Esophagus muscularis mucosa (tissue), 4 donors: ENCODE measurements at regions not wholly inside any gene's neighbourhood (a gene's known extent, or its start where the extent isn't known, plus 50 kb on each side); places are given as distances from the start of the nearest gene placed in this dataset.
"Not testable (repeated sequence)": the region's sequence is repeated elsewhere in the genome, so short reads cannot be mapped to it uniquely, and the experiment has no call there.

Source experiments
- DNase-seq: peaks from one replicate; pipeline ENCODE4 v3.0.0-alpha.2; 2017; ENCODE audit errors: extremely low spot score
- H3K27ac ChIP-seq, 4 donors: fragments of 200-600 bp; sonication (generic); replicated peaks in 1 of 4; 1 replicate in 3 of 4; 2 replicates in 1 of 4; pipeline ENCODE4 v1.5.1; 2016 to 2019; ENCODE audit warnings: mild to moderate bottlenecking in 1 of 4
- H3K27me3 ChIP-seq, 4 donors: fragments of 200-600 bp; sonication (generic); one replicate each; pipeline versions ENCODE4 v1.5.1 to v1.6.0; 2016 to 2019
- H3K36me3 ChIP-seq, 4 donors: fragments of 200-600 bp; sonication (generic); one replicate each; pipeline ENCODE4 v1.5.1; 2016 to 2019
- H3K4me1 ChIP-seq, 4 donors: fragments of 200-600 bp; sonication (generic); one replicate each; pipeline ENCODE4 v1.5.1; 2016 to 2019
- H3K4me3 ChIP-seq, 4 donors: fragments of 200-600 bp; sonication (generic); 1 replicate in 2 of 4; 2 replicates in 2 of 4; pipeline ENCODE4 v1.5.1; 2016 to 2019; ENCODE audit warnings: mild to moderate bottlenecking in 4 of 4, moderate library complexity in 1 of 4
- H3K9me3 ChIP-seq, 4 donors: fragments of 200-600 bp; sonication (generic); 1 replicate in 3 of 4; 2 replicates in 1 of 4; pipeline ENCODE4 v1.5.1; 2016 to 2019
- CTCF ChIP-seq, 3 experiments: fragments of 200-600 bp in 2 of 3; fragments of 450-650 bp in 1 of 3; sonication (generic) in 2 of 3; IDR thresholded peaks; one replicate each; pipeline ENCODE4 v1.5.1; 2017 to 2019; ENCODE audit warnings: antibody characterized with exemption in 3 of 3, mild to moderate bottlenecking in 2 of 3, moderate library complexity in 1 of 3
- EP300 ChIP-seq: sonication (generic); formaldehyde crosslinking; IDR thresholded peaks from one replicate; pipeline ENCODE4 v1.6.1; 2017; ENCODE audit warnings: antibody characterized with exemption
- POLR2A ChIP-seq: fragments of 450-650 bp; IDR thresholded peaks from one replicate; pipeline ENCODE4 v1.6.1; 2017; ENCODE audit warnings: antibody characterized with exemption, moderate library complexity, mild to moderate bottlenecking, low read depth
- POLR2AphosphoS5 ChIP-seq, 2 donors: sonication (generic); formaldehyde crosslinking; IDR thresholded peaks; one replicate each; pipeline ENCODE4 v1.6.1; 2017; ENCODE audit warnings: antibody characterized with exemption in 2 of 2
- WGBS: methylation state at CpG from one replicate; pipeline ENCODE4 v1.1.5; 2018; 5-methylcytosine and 5-hydroxymethylcytosine counted together
- intact Hi-C: fragments of 100-400 bp; cut with DNase I; formaldehyde crosslinking; loops from one replicate; pipeline ENCODE4 v1.15.1; 2023

GRCh38 chr12:20089077-20089476 lies 279.3 kb upstream of the PDE3A start:
- WGBS: 90% methylated on average over 4 of the region's 6 CpGs
- intact Hi-C loops: no loop called here

GRCh38 chr12:20093190-20093810 lies 275.0 kb upstream of the PDE3A start:
- H3K36me3 ChIP-seq, intact Hi-C loops, DNase-seq, H3K4me3 ChIP-seq, H3K27ac ChIP-seq, H3K27me3 ChIP-seq, H3K9me3 ChIP-seq: not testable (repeated sequence)
- WGBS: 93% methylated on average over 14 of the region's 32 CpGs
- H3K4me1 ChIP-seq: peaks cover 0 to 15% (median 12%) of the 10 kb centered on the region in 4 donors

More at GRCh38 chr12:20089077-20089476, 279.3 kb upstream of the PDE3A start:
- H3K36me3 ChIP-seq: no peaks in the 10 kb centered on the region
- TF ChIP-seq POLR2A (no peak), EP300 (no peak), CTCF (IDR thresholded peaks at IDR 0.05) (no peak), POLR2AphosphoS5 (IDR thresholded peaks at IDR 0.05) (no peak)
- no peak overlapping the region for H3K4me3 ChIP-seq
- H3K9me3 ChIP-seq: peaks cover 0 to 3% (median 0%) of the 10 kb centered on the region in 4 donors
- no peak overlapping the region for H3K27ac ChIP-seq
- H3K4me1 ChIP-seq: no peaks in the 10 kb centered on the region
- no peaks in the 10 kb centered on the region for H3K27me3 ChIP-seq
- DNase-seq: no peak

GRCh38 chr12:20096430-20096829 lies 271.9 kb upstream of the PDE3A start:
- Histone ChIP-seq H3K4me3 (no peak overlapping the region), H3K9me3 (peaks cover 0 to 3% (median 0%) of the 10 kb centered on the region in 4 donors), H3K27me3 (no peaks in the 10 kb centered on the region), H3K36me3 (no peaks in the 10 kb centered on the region), H3K27ac (no peak overlapping the region), H3K4me1 (peaks cover 4 to 33% (median 30%) of the 10 kb centered on the region in 4 donors)
- WGBS: 81% methylated on average over 6 of the region's 6 CpGs
- intact Hi-C loops: no loop called here
- DNase-seq: no peak
- TF ChIP-seq EP300 (no peak), CTCF (IDR thresholded peaks at IDR 0.05) (no peak), POLR2A (no peak), POLR2AphosphoS5 (IDR thresholded peaks at IDR 0.05) (no peak)

DNA sequence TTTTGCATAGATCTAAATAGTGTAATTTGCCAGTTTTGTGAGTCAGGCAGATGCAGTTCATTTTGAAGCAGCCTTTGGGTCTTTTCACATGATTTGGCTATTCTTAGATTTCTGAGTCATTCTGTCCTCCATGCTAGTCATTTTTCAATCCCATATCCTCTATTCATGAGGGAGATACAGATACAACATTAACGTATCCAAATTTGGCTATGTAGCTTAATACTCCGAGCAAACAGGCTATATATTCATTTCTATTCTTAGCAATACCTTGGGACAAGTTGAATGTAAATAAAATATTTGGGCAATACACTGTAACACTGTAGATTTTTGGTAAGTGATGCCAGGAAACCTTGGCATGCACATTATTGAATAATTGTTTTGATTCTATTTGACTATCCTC lies 270.7 kb upstream of the PDE3A start:
- H3K27me3 ChIP-seq: no peaks in the 10 kb centered on the region
- 31% methylated on average over 2 of the region's 2 CpGs for WGBS
- intact Hi-C loops: no loop called here
- H3K4me1 ChIP-seq: peaks cover 4 to 34% (median 30%) of the 10 kb centered on the region in 4 donors
- TF ChIP-seq POLR2A (no peak), POLR2AphosphoS5 (IDR thresholded peaks at IDR 0.05) (peak in 1 of 2 donors; percentile 23), EP300 (no peak)
- H3K4me3 ChIP-seq: no peak overlapping the region
- peaks cover 0 to 3% (median 0%) of the 10 kb centered on the region in 4 donors for H3K9me3 ChIP-seq
- DNase-seq: no peak
- H3K27ac ChIP-seq: peak overlapping the region; percentile 10 to 37 (median 19)
- no peaks in the 10 kb centered on the region for H3K36me3 ChIP-seq

DNA sequence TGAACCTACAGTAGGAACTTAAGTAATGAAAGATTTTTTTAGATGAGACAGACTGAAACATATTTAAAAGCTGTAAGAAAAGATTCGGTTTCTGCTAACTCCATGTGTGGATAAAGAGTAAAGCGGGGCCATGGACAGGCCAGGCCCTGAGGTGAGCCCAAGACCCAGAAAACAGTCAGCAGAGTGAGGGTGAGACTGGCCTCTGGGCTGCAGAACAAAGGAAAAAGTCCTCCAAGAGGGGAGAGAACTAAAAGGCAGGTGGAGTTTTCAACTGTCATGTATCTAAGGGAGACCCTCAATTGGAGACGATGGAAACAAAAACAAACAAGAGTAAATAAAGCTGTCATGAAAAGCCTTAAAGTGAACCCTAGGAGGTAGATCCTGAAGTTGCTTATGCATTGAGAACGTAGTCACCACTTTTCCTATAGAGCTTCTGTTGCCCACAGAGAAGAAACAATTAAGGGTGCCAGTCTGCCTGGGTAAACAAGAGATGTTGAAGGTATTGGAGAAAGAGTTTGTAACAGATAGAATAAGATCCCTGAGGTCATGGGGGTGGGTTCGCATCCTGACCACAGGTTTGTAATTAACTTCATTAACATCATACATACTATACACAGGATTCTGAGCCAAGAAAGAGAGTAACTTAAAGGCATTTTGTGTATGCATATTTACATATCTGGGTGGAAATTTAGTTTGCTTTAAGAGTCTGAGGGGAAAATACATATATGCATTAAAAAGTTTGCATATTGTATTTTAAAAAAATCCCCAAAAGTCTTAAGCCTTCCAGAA lies 268.7 kb upstream of the PDE3A start:
- Histone ChIP-seq H3K9me3 (no peaks in the 10 kb centered on the region), H3K4me1 (peaks cover 4 to 34% (median 30%) of the 10 kb centered on the region in 4 donors), H3K36me3 (no peaks in the 10 kb centered on the region), H3K27ac (no peak overlapping the region), H3K27me3 (no peaks in the 10 kb centered on the region), H3K4me3 (no peak overlapping the region)
- TF ChIP-seq POLR2AphosphoS5 (IDR thresholded peaks at IDR 0.05) (no peak), EP300 (no peak), POLR2A (no peak), CTCF (IDR thresholded peaks at IDR 0.05) (no peak)
- intact Hi-C loops: no loop called here
- WGBS: 90% methylated on average over 5 of the region's 5 CpGs
- no peak for DNase-seq
